WTC11 (cell line): ENCODE measurements at regions not wholly inside any gene's neighbourhood (a gene's known extent, or its start where the extent isn't known, plus 50 kb on each side); places are given as distances from the start of the nearest gene placed in this dataset.

Source experiments
- ATAC-seq: fragments of 200-7000 bp; cut with Tn5 transposase; 2 replicates; pipeline ENCODE4 v1.10.0; 2021; ENCODE audit warnings: mild to moderate bottlenecking, moderate library complexity
- CTCF ChIA-PET: fragments of 300-600 bp; sonication (Branson Sonifier 250); formaldehyde crosslinking; loops from one replicate; lab custom pipeline; 2021; ENCODE audit warnings: antibody characterized with exemption; lab: Charles Lee
- POLR2A ChIA-PET: fragments of 350-600 bp; sonication (Branson Sonifier 250); formaldehyde crosslinking; loops from one replicate; lab custom pipeline; 2021; ENCODE audit warnings: antibody characterized with exemption; lab: Charles Lee
- DNase-seq: peaks from one replicate; pipeline ENCODE4 v3.0.0; 2021; ENCODE audit warnings: low spot score
- H3K27ac Mint-ChIP-seq: 2 replicates; pipeline ENCODE4 v1.8.0; 2021; ENCODE audit warnings: mixed read lengths
- H3K27me3 Mint-ChIP-seq: 2 replicates; pipeline ENCODE4 v1.8.0; 2021; ENCODE audit warnings: low read depth, mild to moderate bottlenecking, moderate library complexity, mixed read lengths
- H3K36me3 Mint-ChIP-seq: 2 replicates; pipeline ENCODE4 v1.8.0; 2021; ENCODE audit warnings: mixed read lengths
- H3K4me1 Mint-ChIP-seq: 2 replicates; pipeline ENCODE4 v1.8.0; 2022; ENCODE audit warnings: mixed read lengths
- H3K4me3 Mint-ChIP-seq: 2 replicates; pipeline ENCODE4 v1.8.0; 2021; ENCODE audit warnings: mild to moderate bottlenecking, moderate library complexity, mixed read lengths
- H3K9me3 Mint-ChIP-seq: 2 replicates; pipeline ENCODE4 v1.8.0; 2021; ENCODE audit warnings: mixed read lengths
- CBFB ChIP-seq: sonication (generic); formaldehyde crosslinking; IDR thresholded peaks from 2 replicates; pipeline ENCODE4 v1.8.1; 2022; ENCODE audit warnings: mild to moderate bottlenecking, low read depth, missing genetic modification reagents
- CREM ChIP-seq: sonication (generic); formaldehyde crosslinking; IDR thresholded peaks from 2 replicates; pipeline ENCODE4 v1.8.1; 2022; ENCODE audit warnings: mild to moderate bottlenecking, missing genetic modification reagents, moderate library complexity
- E2F5 ChIP-seq: sonication (generic); formaldehyde crosslinking; IDR thresholded peaks from 2 replicates; pipeline ENCODE4 v1.8.1; 2022; ENCODE audit warnings: mild to moderate bottlenecking, moderate library complexity, missing genetic modification reagents
- HMGA2 ChIP-seq: fragments of 250-450 bp; sonication (Bioruptor Pico); IDR thresholded peaks from 2 replicates; pipeline ENCODE4 v1.4.0; 2021; ENCODE audit warnings: mild to moderate bottlenecking, moderate library complexity
- NR2C2 ChIP-seq: sonication (generic); formaldehyde crosslinking; IDR thresholded peaks from 2 replicates; pipeline ENCODE4 v1.8.0; 2022; ENCODE audit warnings: mild to moderate bottlenecking, missing genetic modification reagents
- SMAD3 ChIP-seq: sonication (generic); formaldehyde crosslinking; IDR thresholded peaks from 2 replicates; pipeline ENCODE4 v1.8.0; 2022; ENCODE audit warnings: missing genetic modification reagents, mild to moderate bottlenecking, borderline replicate concordance
- SP1 ChIP-seq: sonication (generic); formaldehyde crosslinking; conservative IDR thresholded peaks from 2 replicates; pipeline ENCODE4 v1.8.1; 2022; ENCODE audit warnings: missing genetic modification reagents
- STAT6 ChIP-seq: sonication (generic); formaldehyde crosslinking; conservative IDR thresholded peaks from 2 replicates; pipeline ENCODE4 v1.8.1; 2023; ENCODE audit warnings: mild to moderate bottlenecking, low read depth, missing genetic modification reagents, moderate library complexity
- ZNF121 ChIP-seq: sonication (generic); formaldehyde crosslinking; IDR thresholded peaks from 2 replicates; pipeline ENCODE4 v1.8.0; 2023; ENCODE audit warnings: missing genetic modification reagents
- ZNF396 ChIP-seq: fragments of 250-450 bp; sonication (Bioruptor Pico); IDR thresholded peaks from 2 replicates; pipeline ENCODE4 v1.8.0; 2021; ENCODE audit warnings: mild to moderate bottlenecking, moderate library complexity, borderline replicate concordance
- ZNF423 ChIP-seq: fragments of 250-450 bp; sonication (Bioruptor Pico); IDR thresholded peaks from 2 replicates; pipeline ENCODE4 v2.1.2; 2022; ENCODE audit warnings: mild to moderate bottlenecking, moderate library complexity
- ZNF671 ChIP-seq: fragments of 250-450 bp; sonication (Bioruptor Pico); IDR thresholded peaks from 2 replicates; pipeline ENCODE4 v1.8.0; 2021; ENCODE audit warnings: mild to moderate bottlenecking
- TF ChIP-seq, protein P1 (sequence below): fragments of 250-450 bp; sonication (Bioruptor Pico); IDR thresholded peaks from 2 replicates; pipeline ENCODE4 v2.1.2; 2022; ENCODE audit warnings: mild to moderate bottlenecking, moderate library complexity
- TF ChIP-seq, protein P2 (sequence below): sonication (generic); formaldehyde crosslinking; IDR thresholded peaks from 2 replicates; pipeline ENCODE4 v1.8.0; 2022; ENCODE audit warnings: missing genetic modification reagents
- TF ChIP-seq, protein P3 (sequence below): sonication (generic); formaldehyde crosslinking; IDR thresholded peaks from 2 replicates; pipeline ENCODE4 v1.8.0; 2022; ENCODE audit warnings: mild to moderate bottlenecking, missing genetic modification reagents
- TF ChIP-seq, protein P4 (sequence below): sonication (generic); formaldehyde crosslinking; IDR thresholded peaks from 2 replicates; pipeline ENCODE4 v1.8.1; 2022; ENCODE audit warnings: missing genetic modification reagents, borderline replicate concordance
- TF ChIP-seq, protein P5 (sequence below): fragments of 200-600 bp; IDR thresholded peaks from 2 replicates; pipeline ENCODE4 v1.8.0; 2022; ENCODE audit warnings: antibody characterized with exemption

DNA sequence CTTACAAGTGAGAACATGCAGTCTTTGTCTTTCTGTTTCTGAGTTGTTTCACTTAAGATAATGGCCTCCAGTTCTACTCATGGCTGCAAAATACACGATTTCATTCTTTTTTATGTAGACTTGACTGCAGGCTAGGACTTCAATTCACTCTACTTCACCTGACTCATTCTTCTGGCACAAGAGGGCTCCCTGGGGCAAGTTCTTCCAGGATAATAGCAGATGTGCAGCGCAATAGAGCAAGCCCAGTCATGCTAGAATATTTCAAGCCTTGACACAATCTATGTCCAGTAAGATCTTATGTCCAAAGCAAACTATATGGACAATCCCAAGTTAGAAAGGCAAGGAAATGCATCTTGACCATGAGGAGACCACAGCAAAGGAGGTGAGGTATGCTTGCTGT lies 211.7 kb upstream of the GADL1 start:
- Mint-ChIP-seq H3K27ac (no peak overlapping the region), H3K4me3 (no peak overlapping the region), H3K27me3 (0 out of 2 replicates have a peak, but pooled peaks cover 3% of the 10 kb centered on the region), H3K36me3 (peaks cover 6% of the 10 kb centered on the region), H3K9me3 (peaks cover 21% of the 10 kb centered on the region), H3K4me1 (peaks cover 27% of the 10 kb centered on the region)
- ChIA-PET CTCF (no interaction called here), POLR2A (no interaction called here)
- ATAC-seq (no peak), DNase-seq (no peak)
- TF ChIP-seq E2F5 (CRISPR knock-in tag) (no peak), NR2C2 (CRISPR knock-in tag) (no peak), STAT6 (CRISPR knock-in tag) (no peak), HMGA2 (CRISPR knock-in tag) (no peak), SP1 (CRISPR knock-in tag) (no peak), CREM (CRISPR knock-in tag) (no peak), SMAD3 (no peak), CBFB (no peak), ZNF671 (CRISPR knock-in tag) (no peak), ZNF396 (no peak), ZNF121 (CRISPR knock-in tag) (no peak), ZNF423 (CRISPR knock-in tag) (no peak)
- TF ChIP-seq, protein P1, sequence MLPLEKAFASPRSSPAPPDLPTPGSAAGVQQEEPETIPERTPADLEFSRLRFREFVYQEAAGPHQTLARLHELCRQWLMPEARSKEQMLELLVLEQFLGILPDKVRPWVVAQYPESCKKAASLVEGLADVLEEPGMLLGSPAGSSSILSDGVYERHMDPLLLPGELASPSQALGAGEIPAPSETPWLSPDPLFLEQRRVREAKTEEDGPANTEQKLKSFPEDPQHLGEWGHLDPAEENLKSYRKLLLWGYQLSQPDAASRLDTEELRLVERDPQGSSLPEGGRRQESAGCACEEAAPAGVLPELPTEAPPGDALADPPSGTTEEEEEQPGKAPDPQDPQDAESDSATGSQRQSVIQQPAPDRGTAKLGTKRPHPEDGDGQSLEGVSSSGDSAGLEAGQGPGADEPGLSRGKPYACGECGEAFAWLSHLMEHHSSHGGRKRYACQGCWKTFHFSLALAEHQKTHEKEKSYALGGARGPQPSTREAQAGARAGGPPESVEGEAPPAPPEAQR (CRISPR knock-in tag) = no peak
- TF ChIP-seq, protein P2, sequence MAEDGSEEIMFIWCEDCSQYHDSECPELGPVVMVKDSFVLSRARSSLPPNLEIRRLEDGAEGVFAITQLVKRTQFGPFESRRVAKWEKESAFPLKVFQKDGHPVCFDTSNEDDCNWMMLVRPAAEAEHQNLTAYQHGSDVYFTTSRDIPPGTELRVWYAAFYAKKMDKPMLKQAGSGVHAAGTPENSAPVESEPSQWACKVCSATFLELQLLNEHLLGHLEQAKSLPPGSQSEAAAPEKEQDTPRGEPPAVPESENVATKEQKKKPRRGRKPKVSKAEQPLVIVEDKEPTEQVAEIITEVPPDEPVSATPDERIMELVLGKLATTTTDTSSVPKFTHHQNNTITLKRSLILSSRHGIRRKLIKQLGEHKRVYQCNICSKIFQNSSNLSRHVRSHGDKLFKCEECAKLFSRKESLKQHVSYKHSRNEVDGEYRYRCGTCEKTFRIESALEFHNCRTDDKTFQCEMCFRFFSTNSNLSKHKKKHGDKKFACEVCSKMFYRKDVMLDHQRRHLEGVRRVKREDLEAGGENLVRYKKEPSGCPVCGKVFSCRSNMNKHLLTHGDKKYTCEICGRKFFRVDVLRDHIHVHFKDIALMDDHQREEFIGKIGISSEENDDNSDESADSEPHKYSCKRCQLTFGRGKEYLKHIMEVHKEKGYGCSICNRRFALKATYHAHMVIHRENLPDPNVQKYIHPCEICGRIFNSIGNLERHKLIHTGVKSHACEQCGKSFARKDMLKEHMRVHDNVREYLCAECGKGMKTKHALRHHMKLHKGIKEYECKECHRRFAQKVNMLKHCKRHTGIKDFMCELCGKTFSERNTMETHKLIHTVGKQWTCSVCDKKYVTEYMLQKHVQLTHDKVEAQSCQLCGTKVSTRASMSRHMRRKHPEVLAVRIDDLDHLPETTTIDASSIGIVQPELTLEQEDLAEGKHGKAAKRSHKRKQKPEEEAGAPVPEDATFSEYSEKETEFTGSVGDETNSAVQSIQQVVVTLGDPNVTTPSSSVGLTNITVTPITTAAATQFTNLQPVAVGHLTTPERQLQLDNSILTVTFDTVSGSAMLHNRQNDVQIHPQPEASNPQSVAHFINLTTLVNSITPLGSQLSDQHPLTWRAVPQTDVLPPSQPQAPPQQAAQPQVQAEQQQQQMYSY (CRISPR knock-in tag) = no peak
- TF ChIP-seq, protein P3, sequence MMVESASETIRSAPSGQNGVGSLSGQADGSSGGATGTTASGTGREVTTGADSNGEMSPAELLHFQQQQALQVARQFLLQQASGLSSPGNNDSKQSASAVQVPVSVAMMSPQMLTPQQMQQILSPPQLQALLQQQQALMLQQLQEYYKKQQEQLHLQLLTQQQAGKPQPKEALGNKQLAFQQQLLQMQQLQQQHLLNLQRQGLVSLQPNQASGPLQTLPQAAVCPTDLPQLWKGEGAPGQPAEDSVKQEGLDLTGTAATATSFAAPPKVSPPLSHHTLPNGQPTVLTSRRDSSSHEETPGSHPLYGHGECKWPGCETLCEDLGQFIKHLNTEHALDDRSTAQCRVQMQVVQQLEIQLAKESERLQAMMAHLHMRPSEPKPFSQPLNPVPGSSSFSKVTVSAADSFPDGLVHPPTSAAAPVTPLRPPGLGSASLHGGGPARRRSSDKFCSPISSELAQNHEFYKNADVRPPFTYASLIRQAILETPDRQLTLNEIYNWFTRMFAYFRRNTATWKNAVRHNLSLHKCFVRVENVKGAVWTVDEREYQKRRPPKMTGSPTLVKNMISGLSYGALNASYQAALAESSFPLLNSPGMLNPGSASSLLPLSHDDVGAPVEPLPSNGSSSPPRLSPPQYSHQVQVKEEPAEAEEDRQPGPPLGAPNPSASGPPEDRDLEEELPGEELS (CRISPR knock-in tag) = no peak
- TF ChIP-seq, protein P4, sequence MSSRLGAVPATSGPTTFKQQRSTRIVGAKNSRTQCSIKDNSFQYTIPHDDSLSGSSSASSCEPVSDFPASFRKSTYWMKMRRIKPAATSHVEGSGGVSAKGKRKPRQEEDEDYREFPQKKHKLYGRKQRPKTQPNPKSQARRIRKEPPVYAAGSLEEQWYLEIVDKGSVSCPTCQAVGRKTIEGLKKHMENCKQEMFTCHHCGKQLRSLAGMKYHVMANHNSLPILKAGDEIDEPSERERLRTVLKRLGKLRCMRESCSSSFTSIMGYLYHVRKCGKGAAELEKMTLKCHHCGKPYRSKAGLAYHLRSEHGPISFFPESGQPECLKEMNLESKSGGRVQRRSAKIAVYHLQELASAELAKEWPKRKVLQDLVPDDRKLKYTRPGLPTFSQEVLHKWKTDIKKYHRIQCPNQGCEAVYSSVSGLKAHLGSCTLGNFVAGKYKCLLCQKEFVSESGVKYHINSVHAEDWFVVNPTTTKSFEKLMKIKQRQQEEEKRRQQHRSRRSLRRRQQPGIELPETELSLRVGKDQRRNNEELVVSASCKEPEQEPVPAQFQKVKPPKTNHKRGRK (CRISPR knock-in tag) = no peak
- TF ChIP-seq, protein P5, sequence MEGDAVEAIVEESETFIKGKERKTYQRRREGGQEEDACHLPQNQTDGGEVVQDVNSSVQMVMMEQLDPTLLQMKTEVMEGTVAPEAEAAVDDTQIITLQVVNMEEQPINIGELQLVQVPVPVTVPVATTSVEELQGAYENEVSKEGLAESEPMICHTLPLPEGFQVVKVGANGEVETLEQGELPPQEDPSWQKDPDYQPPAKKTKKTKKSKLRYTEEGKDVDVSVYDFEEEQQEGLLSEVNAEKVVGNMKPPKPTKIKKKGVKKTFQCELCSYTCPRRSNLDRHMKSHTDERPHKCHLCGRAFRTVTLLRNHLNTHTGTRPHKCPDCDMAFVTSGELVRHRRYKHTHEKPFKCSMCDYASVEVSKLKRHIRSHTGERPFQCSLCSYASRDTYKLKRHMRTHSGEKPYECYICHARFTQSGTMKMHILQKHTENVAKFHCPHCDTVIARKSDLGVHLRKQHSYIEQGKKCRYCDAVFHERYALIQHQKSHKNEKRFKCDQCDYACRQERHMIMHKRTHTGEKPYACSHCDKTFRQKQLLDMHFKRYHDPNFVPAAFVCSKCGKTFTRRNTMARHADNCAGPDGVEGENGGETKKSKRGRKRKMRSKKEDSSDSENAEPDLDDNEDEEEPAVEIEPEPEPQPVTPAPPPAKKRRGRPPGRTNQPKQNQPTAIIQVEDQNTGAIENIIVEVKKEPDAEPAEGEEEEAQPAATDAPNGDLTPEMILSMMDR = no peak
